IMR-90 (cell line): ENCODE measurements at regions not wholly inside any gene's neighbourhood (a gene's known extent, or its start where the extent isn't known, plus 50 kb on each side); places are given as distances from the start of the nearest gene placed in this dataset.

Experiments used
- ATAC-seq: fragments of 200-7000 bp; cut with Tn5 transposase; 2 replicates; pipeline ENCODE4 v1.9.1; 2020; ENCODE audit warnings: low read depth, mild to moderate bottlenecking, moderate library complexity
- BruUV-seq: library from RNA; stranded (reverse); fragments of 400-500 nt; replicated peaks from 2 replicates; lab custom pipeline; 2021; lab: Mats Ljungman, UMichigan
- CTCF ChIA-PET: fragments of 300-600 bp; formaldehyde crosslinking; extraction: SDS; loops from one replicate; lab custom pipeline; 2021; ENCODE audit warnings: antibody characterized with exemption; lab: Yijun Ruan, JAX
- POLR2A ChIA-PET: fragments of 300-600 bp; sonication (Branson Sonifier 250); formaldehyde crosslinking; loops from one replicate; lab custom pipeline; 2022; ENCODE audit warnings: antibody characterized with exemption; ENCODE audit not compliant: unreplicated experiment; lab: Charles Lee
- DNase-seq: peaks from one replicate; pipeline ENCODE4 v3.0.0; 2013
- H2AFZ ChIP-seq: replicated peaks from 2 replicates; pipeline ENCODE3; 2013; ENCODE audit warnings: low read length, mild to moderate bottlenecking; ENCODE audit not compliant: poor library complexity
- H2AK5ac ChIP-seq: 2 replicates; pipeline ENCODE4 v1.6.1; 2013; ENCODE audit warnings: low read depth, low read length, inconsistent platforms
- H2AK9ac ChIP-seq: replicated peaks from 2 replicates; pipeline ENCODE3; 2013; ENCODE audit warnings: mild to moderate bottlenecking, low read depth, low read length, moderate library complexity; ENCODE audit not compliant: poor library complexity
- H2BK120ac ChIP-seq: 2 replicates; pipeline ENCODE4 v1.6.1; 2013; ENCODE audit warnings: low read depth, low read length, inconsistent platforms
- H2BK15ac ChIP-seq: 3 replicates; pipeline ENCODE4 v1.6.1; 2013; ENCODE audit warnings: low read depth, low read length, inconsistent platforms
- H2BK20ac ChIP-seq: 2 replicates; pipeline ENCODE4 v1.6.1; 2013; ENCODE audit warnings: low read depth, mild to moderate bottlenecking, inconsistent platforms, low read length, moderate library complexity
- H2BK5ac ChIP-seq: 2 replicates; pipeline ENCODE4 v1.6.1; 2013; ENCODE audit warnings: mild to moderate bottlenecking, low read depth, low read length, inconsistent platforms; ENCODE audit not compliant: poor library complexity, severe bottlenecking
- H3K14ac ChIP-seq: replicated peaks from 2 replicates; pipeline ENCODE4 v1.6.1; 2013; ENCODE audit warnings: low read depth, low read length, inconsistent platforms
- H3K18ac ChIP-seq: 2 replicates; pipeline ENCODE4 v1.6.1; 2013; ENCODE audit warnings: low read depth, low read length, control low read depth
- H3K23ac ChIP-seq: 2 replicates; pipeline ENCODE4 v1.6.1; 2013; ENCODE audit warnings: low read depth, low read length, inconsistent platforms
- H3K27ac ChIP-seq: 2 replicates; pipeline ENCODE4 v1.5.1; 2013; ENCODE audit warnings: mild to moderate bottlenecking, control low read depth, low read length; ENCODE audit not compliant: insufficient read depth
- H3K27me3 ChIP-seq: 2 replicates; pipeline ENCODE4 v1.6.1; 2013; ENCODE audit warnings: low read length; ENCODE audit not compliant: control insufficient read depth, insufficient read depth
- H3K36me3 ChIP-seq: 2 replicates; pipeline ENCODE4 v1.6.1; 2013; ENCODE audit warnings: low read length, mixed read lengths; ENCODE audit not compliant: control insufficient read depth, insufficient read depth
- H3K4ac ChIP-seq: 2 replicates; pipeline ENCODE4 v1.6.1; 2013; ENCODE audit warnings: low read depth, low read length, inconsistent platforms
- H3K4me1 ChIP-seq: 2 replicates; pipeline ENCODE4 v1.6.1; 2013; ENCODE audit warnings: low read length, mixed read lengths; ENCODE audit not compliant: control insufficient read depth, insufficient read depth
- H3K4me2 ChIP-seq: 2 replicates; pipeline ENCODE4 v1.6.1; 2013; ENCODE audit warnings: low read depth, mild to moderate bottlenecking, control low read depth, low read length, moderate library complexity
- H3K4me3 ChIP-seq: 2 replicates; pipeline ENCODE4 v1.5.1; 2013; ENCODE audit warnings: low read depth, mild to moderate bottlenecking, control low read depth, low read length, moderate library complexity; ENCODE audit not compliant: insufficient read depth
- H3K56ac ChIP-seq: 2 replicates; pipeline ENCODE4 v1.6.1; 2013; ENCODE audit warnings: low read length, inconsistent platforms; ENCODE audit not compliant: insufficient read depth; ENCODE audit errors: extremely low read depth
- H3K79me1 ChIP-seq, 2 experiments: 2 replicates each; pipeline ENCODE4 v1.6.1; 2013; ENCODE audit warnings: low read length in 2 of 2, inconsistent platforms in 1 of 2, low read depth in 1 of 2
- H3K9ac ChIP-seq: 2 replicates; pipeline ENCODE4 v1.6.1; 2013; ENCODE audit warnings: low read depth, low read length, control low read depth
- H3K9me1 ChIP-seq: 2 replicates; pipeline ENCODE4 v1.6.1; 2013; ENCODE audit warnings: low read length, inconsistent platforms; ENCODE audit not compliant: insufficient read depth
- H3K9me3 ChIP-seq: 2 replicates; pipeline ENCODE4 v1.6.1; 2013; ENCODE audit warnings: low read length; ENCODE audit not compliant: control insufficient read depth, insufficient read depth
- H4K20me1 ChIP-seq: 2 replicates; pipeline ENCODE4 v1.6.1; 2013; ENCODE audit warnings: low read length, inconsistent platforms; ENCODE audit not compliant: insufficient read depth
- H4K5ac ChIP-seq: 2 replicates; pipeline ENCODE4 v1.6.1; 2013; ENCODE audit warnings: mild to moderate bottlenecking, low read depth, low read length, control low read depth
- H4K8ac ChIP-seq, 2 experiments: 2 replicates each; pipeline ENCODE4 v1.6.1; 2013; ENCODE audit warnings: low read depth in 2 of 2, low read length in 2 of 2, control low read depth in 1 of 2, inconsistent platforms in 1 of 2
- H4K91ac ChIP-seq: 2 replicates; pipeline ENCODE4 v1.6.1; 2013; ENCODE audit warnings: low read depth, low read length, inconsistent platforms; ENCODE audit not compliant: insufficient read depth
- BHLHE40 ChIP-seq: fragments of 150-350 bp; IDR thresholded peaks from 2 replicates; pipeline ENCODE4 v1.6.1; 2016; ENCODE audit warnings: mild to moderate bottlenecking, low read depth, low read length
- CEBPB ChIP-seq: IDR thresholded peaks from 2 replicates; pipeline ENCODE4 v1.6.1; 2012; ENCODE audit warnings: low read depth, low read length, improper control_type of control experiment
- CHD1 ChIP-seq: IDR thresholded peaks from 2 replicates; pipeline ENCODE4 v1.6.1; 2012; ENCODE audit warnings: low read depth, low read length, improper control_type of control experiment
- CTCF ChIP-seq: conservative IDR thresholded peaks from 2 replicates; pipeline ENCODE4 v1.5.1; 2012; ENCODE audit warnings: mild to moderate bottlenecking, low read depth, low read length, improper control_type of control experiment
- ELK1 ChIP-seq: fragments of 150-350 bp; IDR thresholded peaks from 2 replicates; pipeline ENCODE4 v1.6.1; 2016; ENCODE audit warnings: low read depth, mild to moderate bottlenecking, low read length, moderate library complexity, borderline replicate concordance
- FOS ChIP-seq: fragments of 150-350 bp; IDR thresholded peaks from 2 replicates; pipeline ENCODE4 v1.6.1; 2016; ENCODE audit warnings: low read depth, low read length
- MAFK ChIP-seq: IDR thresholded peaks from 2 replicates; pipeline ENCODE4 v1.6.1; 2012; ENCODE audit warnings: low read depth, low read length, improper control_type of control experiment
- MAZ ChIP-seq: IDR thresholded peaks from 2 replicates; pipeline ENCODE4 v1.6.1; 2012; ENCODE audit warnings: low read depth, mild to moderate bottlenecking, low read length, improper control_type of control experiment, moderate library complexity, borderline replicate concordance
- MXI1 ChIP-seq: IDR thresholded peaks from 2 replicates; pipeline ENCODE4 v1.6.1; 2012; ENCODE audit warnings: low read depth, mild to moderate bottlenecking, low read length, moderate library complexity, borderline replicate concordance
- NFE2L2 ChIP-seq: fragments of 150-350 bp; IDR thresholded peaks from 2 replicates; pipeline ENCODE4 v1.6.1; 2016; ENCODE audit warnings: low read depth, mild to moderate bottlenecking, low read length
- POLR2A ChIP-seq: IDR thresholded peaks from 2 replicates; pipeline ENCODE4 v1.6.1; 2012; ENCODE audit warnings: mild to moderate bottlenecking, low read depth, low read length
- RAD21 ChIP-seq: IDR thresholded peaks from 2 replicates; pipeline ENCODE4 v1.6.1; 2012; ENCODE audit warnings: low read length, improper control_type of control experiment
- RCOR1 ChIP-seq: IDR thresholded peaks from 2 replicates; pipeline ENCODE4 v1.6.1; 2012; ENCODE audit warnings: mild to moderate bottlenecking, low read length, improper control_type of control experiment; ENCODE audit not compliant: insufficient replicate concordance
- RFX5 ChIP-seq: IDR thresholded peaks from 2 replicates; pipeline ENCODE4 v1.8.0; 2012; ENCODE audit warnings: low read depth, mild to moderate bottlenecking, low read length, moderate library complexity
- SMC3 ChIP-seq: fragments of 150-350 bp; IDR thresholded peaks from 2 replicates; pipeline ENCODE4 v1.6.1; 2016; ENCODE audit warnings: low read depth, mild to moderate bottlenecking, antibody characterized with exemption, low read length, moderate library complexity
- USF2 ChIP-seq: fragments of 150-350 bp; IDR thresholded peaks from 2 replicates; pipeline ENCODE4 v1.6.1; 2017; ENCODE audit warnings: mild to moderate bottlenecking, antibody characterized with exemption, low read length, low read depth
- WGBS, 2 experiments: methylation state at CpG; one replicate each; pipeline versions ENCODE4 v1.1.5 to v1.1.7; 2013; ENCODE audit warnings: missing lambda C conversion rate in 2 of 2; ENCODE audit not compliant: insufficient read length in 1 of 2; ENCODE audit errors: extremely low coverage in 2 of 2; 5-methylcytosine and 5-hydroxymethylcytosine counted together
- dilution Hi-C: fragments of 300-500 bp; cut with HindIII; formaldehyde crosslinking; loops from one replicate; pipeline ENCODE4 v1.14.3; 2018; ENCODE audit warnings: low sequenced_read_pairs; ENCODE audit not compliant: unreplicated experiment
- in situ Hi-C: fragments of 300-500 bp; cut with MboI; formaldehyde crosslinking; loops from 3 replicates; pipeline ENCODE4 v1.14.3; 2019; ENCODE audit warnings: low sequenced_read_pairs, inconsistent platforms, mixed read lengths
- intact Hi-C: fragments of 100-400 bp; cut with micrococcal nuclease; formaldehyde crosslinking; loops from 2 replicates; pipeline ENCODE4 v1.10.0; 2022

GRCh38 chr4:25981749-25982148 lies 67.7 kb downstream of the SMIM20 start:
- Histone ChIP-seq H2AK5ac (no peak overlapping the region), H4K91ac (no peak overlapping the region), H3K9me1 (no peaks in the 10 kb centered on the region), H3K56ac (no peak overlapping the region), H3K9me3 (no peaks in the 10 kb centered on the region), H2BK20ac (no peak overlapping the region), H2BK15ac (no peak overlapping the region), H3K14ac (no peak overlapping the region; the same call in 1 of the 2 replicates), H3K27me3 (peaks cover 2% of the 10 kb centered on the region; the same call in 1 of the 2 replicates), H2BK5ac (no peak overlapping the region), H2AFZ (no peak overlapping the region), H4K20me1 (no peaks in the 10 kb centered on the region), H3K4me1 (0 out of 2 replicates have a peak, but pooled peaks cover 2% of the 10 kb centered on the region), H4K5ac (no peak overlapping the region), H4K8ac (no peak overlapping the region), H3K18ac (no peak overlapping the region), H3K27ac (no peak overlapping the region), H3K9ac (no peak overlapping the region), H3K36me3 (no peaks in the 10 kb centered on the region), H3K4ac (no peak overlapping the region), H3K23ac (no peak overlapping the region), H3K79me1 (no peaks in the 10 kb centered on the region), H2BK120ac (no peak overlapping the region), H3K4me2 (no peak overlapping the region), H2AK9ac (no peak overlapping the region), H3K4me3 (no peak overlapping the region)
- WGBS, 2 experiments = no CpG with 5 or more reads among the region's 3 CpGs
- no TSS peak for BruUV-seq
- in situ Hi-C loops (loop anchor here (10.0 to 25.0 kb wide), 2 partner anchors 733 to 1031 kb away; no protein-coding TSS in a partner anchor), dilution Hi-C loops (no loop called here), intact Hi-C loops (loop anchor here (10.0 kb wide), 1 partner anchor 537 kb away; no protein-coding TSS in a partner anchor)
- TF ChIP-seq RAD21 = no peak
- no peak for TF ChIP-seq CEBPB
- TF ChIP-seq USF2 = no peak
- TF ChIP-seq SMC3 = no peak
- no peak for TF ChIP-seq MAFK
- TF ChIP-seq POLR2A = no peak
- TF ChIP-seq MAZ = no peak
- TF ChIP-seq CTCF = no peak
- no peak for TF ChIP-seq BHLHE40
- TF ChIP-seq FOS = no peak
- TF ChIP-seq ELK1 = no peak
- TF ChIP-seq RFX5 = no peak
- no peak for TF ChIP-seq MXI1
- no peak for TF ChIP-seq RCOR1
- TF ChIP-seq NFE2L2 = no peak
- no peak for TF ChIP-seq CHD1
- ATAC-seq (no peak), DNase-seq (no peak)
- ChIA-PET POLR2A (no interaction called here), CTCF (no interaction called here)
